SK-N-SH (cell line): ENCODE measurements at regions not wholly inside any gene's neighbourhood (a gene's known extent, or its start where the extent isn't known, plus 50 kb on each side); places are given as distances from the start of the nearest gene placed in this dataset.

Source experiments
- CTCF ChIA-PET: fragments of 300-600, 350-600 bp; formaldehyde crosslinking; extraction: SDS; loops from one replicate; lab custom pipeline; 2021; lab: Yijun Ruan, JAX
- POLR2A ChIA-PET: fragments of 350-600 bp; sonication (Branson Sonifier 250); formaldehyde crosslinking; extraction: SDS; loops from one replicate; lab custom pipeline; 2020; ENCODE audit warnings: antibody characterized with exemption, inconsistent platforms; lab: Yijun Ruan, JAX
- DNase-seq: peaks from one replicate; pipeline ENCODE4 v3.0.0; 2012
- H2AFZ ChIP-seq: fragments of 200-600 bp; sonication (generic); 2 replicates; pipeline ENCODE4 v1.8.1; 2016; ENCODE audit warnings: antibody characterized with exemption, mild to moderate bottlenecking, low read depth
- H3F3A ChIP-seq: fragments of 200-600 bp; sonication (generic); replicated peaks from 2 replicates; pipeline ENCODE3; 2016; ENCODE audit warnings: antibody characterized with exemption, mild to moderate bottlenecking; ENCODE audit not compliant: insufficient read depth
- H3K27ac ChIP-seq, 2 experiments: fragments of 200-500 bp in 1 of 2; fragments of 200-600 bp in 1 of 2; sonication (Bioruptor generic) in 1 of 2; sonication (generic), shearing (Covaris generic) in 1 of 2; 2 replicates each; pipeline versions ENCODE4 v1.5.1 to v1.6.1; 2014 to 2016; ENCODE audit warnings: low read depth in 2 of 2, inconsistent platforms in 1 of 2, low read length in 1 of 2, mild to moderate bottlenecking in 1 of 2, mixed read lengths in 1 of 2
- H3K27me3 ChIP-seq: fragments of 200-600 bp; sonication (generic), shearing (Covaris generic); 2 replicates; pipeline ENCODE4 v1.6.1; 2016; ENCODE audit warnings: mixed run types; ENCODE audit not compliant: insufficient read depth
- H3K36me3 ChIP-seq, 2 experiments: fragments of 200-500 bp in 1 of 2; fragments of 200-600 bp in 1 of 2; sonication (Bioruptor generic) in 1 of 2; sonication (generic) in 1 of 2; replicated peaks in 1 of 2; 2 replicates each; pipeline versions ENCODE3 to v1.5.1; 2014 to 2016; ENCODE audit warnings: low read length in 1 of 2, mild to moderate bottlenecking in 1 of 2; ENCODE audit not compliant: insufficient read depth in 2 of 2, control insufficient read depth in 1 of 2
- H3K4me1 ChIP-seq, 2 experiments: fragments of 200-500 bp in 1 of 2; fragments of 200-600 bp in 1 of 2; sonication (Bioruptor generic) in 1 of 2; sonication (generic), shearing (Covaris generic) in 1 of 2; 2 replicates each; pipeline versions ENCODE4 v1.5.1 to v1.6.1; 2014 to 2016; ENCODE audit warnings: low read depth in 1 of 2, low read length in 1 of 2, mixed run types in 1 of 2; ENCODE audit not compliant: insufficient read depth in 2 of 2, control insufficient read depth in 1 of 2
- H3K4me2 ChIP-seq: fragments of 200-600 bp; sonication (generic), shearing (Covaris generic); 2 replicates; pipeline ENCODE4 v1.6.1; 2017; ENCODE audit warnings: mixed run types
- H3K4me3 ChIP-seq, 2 experiments: fragments of 200-500 bp in 1 of 2; fragments of 200-600 bp in 1 of 2; sonication (Bioruptor generic) in 1 of 2; sonication (generic), shearing (Covaris generic) in 1 of 2; 2 replicates each; pipeline versions ENCODE4 v1.5.1 to v1.8.1; 2014 to 2016; ENCODE audit warnings: low read depth in 2 of 2, inconsistent platforms in 1 of 2, low read length in 1 of 2, mild to moderate bottlenecking in 1 of 2, mixed read lengths in 1 of 2, moderate library complexity in 1 of 2
- H3K79me2 ChIP-seq: fragments of 200-600 bp; sonication (generic); 2 replicates; pipeline ENCODE4 v1.8.1; 2017; ENCODE audit warnings: mild to moderate bottlenecking; ENCODE audit not compliant: insufficient read depth
- H3K9ac ChIP-seq: fragments of 200-600 bp; sonication (generic); 2 replicates; pipeline ENCODE4 v1.6.1; 2017; ENCODE audit warnings: mixed run types
- H3K9me2 ChIP-seq: fragments of 200-600 bp; sonication (generic); 2 replicates; pipeline ENCODE4 v1.6.1; 2017; ENCODE audit warnings: mixed run types
- H3K9me3 ChIP-seq: fragments of 200-600 bp; sonication (generic); 2 replicates; pipeline ENCODE4 v1.6.1; 2017; ENCODE audit warnings: mixed run types, mild to moderate bottlenecking, moderate library complexity
- H4K20me1 ChIP-seq: fragments of 200-600 bp; sonication (generic); 2 replicates; pipeline ENCODE4 v1.6.1; 2017; ENCODE audit warnings: mild to moderate bottlenecking, mixed run types; ENCODE audit not compliant: insufficient read depth
- ELF1 ChIP-seq: IDR thresholded peaks from 2 replicates; pipeline ENCODE4 v1.4.0; 2012
- EP300 ChIP-seq, 2 experiments: IDR thresholded peaks; 2 replicates each; pipeline versions ENCODE4 v1.4.0 to v1.6.1; 2012; ENCODE audit warnings: borderline replicate concordance in 1 of 2, low read depth in 1 of 2, low read length in 1 of 2
- FOXJ3 ChIP-seq: sonication (generic); formaldehyde crosslinking; IDR thresholded peaks from 2 replicates; pipeline ENCODE4 v1.5.1; 2020; ENCODE audit warnings: mild to moderate bottlenecking, missing genetic modification reagents
- FOXM1 ChIP-seq: IDR thresholded peaks from 2 replicates; pipeline ENCODE4 v1.4.0; 2012; ENCODE audit warnings: low read depth, mild to moderate bottlenecking
- MEF2A ChIP-seq: IDR thresholded peaks from 2 replicates; pipeline ENCODE4 v1.4.0; 2012; ENCODE audit warnings: low read depth, borderline replicate concordance
- MXI1 ChIP-seq: IDR thresholded peaks from 2 replicates; pipeline ENCODE4 v1.6.1; 2012; ENCODE audit warnings: mild to moderate bottlenecking, low read depth, low read length, improper control_type of control experiment
- POLR2AphosphoS5 ChIP-seq: IDR thresholded peaks from 2 replicates; pipeline ENCODE4 v1.6.1; 2012; ENCODE audit warnings: low read depth, low read length
- RCOR1 ChIP-seq: fragments of 150-350 bp; IDR thresholded peaks from 2 replicates; pipeline ENCODE4 v1.6.1; 2017; ENCODE audit warnings: antibody characterized with exemption, low read length
- REST ChIP-seq: IDR thresholded peaks from 2 replicates; pipeline ENCODE4 v1.6.1; 2012; ENCODE audit warnings: mild to moderate bottlenecking, low read depth, low read length, moderate library complexity
- RFX5 ChIP-seq: IDR thresholded peaks from 2 replicates; pipeline ENCODE4 v1.6.1; 2012; ENCODE audit warnings: mild to moderate bottlenecking, improper control_type of control experiment, low read length
- SIN3A ChIP-seq: IDR thresholded peaks from 2 replicates; pipeline ENCODE4 v1.6.1; 2012; ENCODE audit warnings: low read depth, mild to moderate bottlenecking, low read length, moderate library complexity, borderline replicate concordance
- TCF12 ChIP-seq: IDR thresholded peaks from 2 replicates; pipeline ENCODE4 v1.4.0; 2012
- WGBS: methylation state at CpG from one replicate; pipeline ENCODE4 v1.1.6; 2017; ENCODE audit warnings: low lambda C conversion rate; 5-methylcytosine and 5-hydroxymethylcytosine counted together
- TF ChIP-seq, protein P1 (sequence below): IDR thresholded peaks from 2 replicates; pipeline ENCODE4; 2012
- TF ChIP-seq, protein P2 (sequence below): IDR thresholded peaks from 2 replicates; pipeline ENCODE4 v1.4.0; 2012; ENCODE audit warnings: low read depth, borderline replicate concordance
- TF ChIP-seq, protein P3 (sequence below): IDR thresholded peaks from 2 replicates; pipeline ENCODE4 v1.4.0; 2012; ENCODE audit warnings: low read depth
- TF ChIP-seq, protein P4 (sequence below): fragments of 150-350 bp; IDR thresholded peaks from 2 replicates; pipeline ENCODE4 v1.6.1; 2016; ENCODE audit warnings: mild to moderate bottlenecking, low read depth, low read length
- TF ChIP-seq, protein P5 (sequence below): fragments of 200-600 bp; sonication (generic); IDR thresholded peaks from 2 replicates; pipeline ENCODE4 v1.6.1; 2017; ENCODE audit warnings: antibody characterized with exemption, mild to moderate bottlenecking, moderate library complexity
- TF ChIP-seq, protein P6 (sequence below): IDR thresholded peaks from 2 replicates; pipeline ENCODE4 v1.4.0; 2012; ENCODE audit warnings: low read depth, borderline replicate concordance

GRCh38 chr6:150745896-150746295, 119.6 kb upstream of the MTHFD1L start:
- POLR2A ChIA-PET, result no interaction called here

More at GRCh38 chr6:150745896-150746295, 119.6 kb upstream of the MTHFD1L start:
- 2% methylated on average over 7 of the region's 7 CpGs for WGBS
- no peaks in the 10 kb centered on the region for H3K79me2 ChIP-seq
- no peak overlapping the region for H3K4me2 ChIP-seq
- H3F3A ChIP-seq, result no peaks in the 10 kb centered on the region
- DNase-seq, result no peak
- H3K36me3 ChIP-seq, result no peaks in the 10 kb centered on the region
- no peaks in the 10 kb centered on the region for H3K4me1 ChIP-seq
- H3K27me3 ChIP-seq, result peaks cover 19% of the 10 kb centered on the region; the same call in 1 of the 2 replicates
- no peak overlapping the region for H2AFZ ChIP-seq
- no peaks in the 10 kb centered on the region for H3K9me2 ChIP-seq
- no peaks in the 10 kb centered on the region for H3K9me3 ChIP-seq
- TF ChIP-seq, protein P1, sequence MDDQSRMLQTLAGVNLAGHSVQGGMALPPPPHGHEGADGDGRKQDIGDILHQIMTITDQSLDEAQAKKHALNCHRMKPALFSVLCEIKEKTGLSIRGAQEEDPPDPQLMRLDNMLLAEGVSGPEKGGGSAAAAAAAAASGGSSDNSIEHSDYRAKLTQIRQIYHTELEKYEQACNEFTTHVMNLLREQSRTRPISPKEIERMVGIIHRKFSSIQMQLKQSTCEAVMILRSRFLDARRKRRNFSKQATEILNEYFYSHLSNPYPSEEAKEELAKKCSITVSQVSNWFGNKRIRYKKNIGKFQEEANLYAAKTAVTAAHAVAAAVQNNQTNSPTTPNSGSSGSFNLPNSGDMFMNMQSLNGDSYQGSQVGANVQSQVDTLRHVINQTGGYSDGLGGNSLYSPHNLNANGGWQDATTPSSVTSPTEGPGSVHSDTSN, result no peak
- no peak for TF ChIP-seq ELF1
- TF ChIP-seq MEF2A, result no peak
- TF ChIP-seq POLR2AphosphoS5, result no peak
- no peak for TF ChIP-seq REST
- no peak for TF ChIP-seq RCOR1
- no peak for TF ChIP-seq TCF12
- no peak for TF ChIP-seq RFX5
- no peak for TF ChIP-seq EP300 (IDR thresholded peaks at IDR 0.05; ENCODE audit: borderline replicate concordance in 1 of 2, low read depth in 1 of 2, low read length in 1 of 2)
- no peak for TF ChIP-seq SIN3A
- TF ChIP-seq, protein P2, sequence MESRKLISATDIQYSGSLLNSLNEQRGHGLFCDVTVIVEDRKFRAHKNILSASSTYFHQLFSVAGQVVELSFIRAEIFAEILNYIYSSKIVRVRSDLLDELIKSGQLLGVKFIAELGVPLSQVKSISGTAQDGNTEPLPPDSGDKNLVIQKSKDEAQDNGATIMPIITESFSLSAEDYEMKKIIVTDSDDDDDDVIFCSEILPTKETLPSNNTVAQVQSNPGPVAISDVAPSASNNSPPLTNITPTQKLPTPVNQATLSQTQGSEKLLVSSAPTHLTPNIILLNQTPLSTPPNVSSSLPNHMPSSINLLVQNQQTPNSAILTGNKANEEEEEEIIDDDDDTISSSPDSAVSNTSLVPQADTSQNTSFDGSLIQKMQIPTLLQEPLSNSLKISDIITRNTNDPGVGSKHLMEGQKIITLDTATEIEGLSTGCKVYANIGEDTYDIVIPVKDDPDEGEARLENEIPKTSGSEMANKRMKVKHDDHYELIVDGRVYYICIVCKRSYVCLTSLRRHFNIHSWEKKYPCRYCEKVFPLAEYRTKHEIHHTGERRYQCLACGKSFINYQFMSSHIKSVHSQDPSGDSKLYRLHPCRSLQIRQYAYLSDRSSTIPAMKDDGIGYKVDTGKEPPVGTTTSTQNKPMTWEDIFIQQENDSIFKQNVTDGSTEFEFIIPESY, result no peak
- TF ChIP-seq, protein P3, sequence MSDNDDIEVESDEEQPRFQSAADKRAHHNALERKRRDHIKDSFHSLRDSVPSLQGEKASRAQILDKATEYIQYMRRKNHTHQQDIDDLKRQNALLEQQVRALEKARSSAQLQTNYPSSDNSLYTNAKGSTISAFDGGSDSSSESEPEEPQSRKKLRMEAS, result no peak
- TF ChIP-seq, protein P4, sequence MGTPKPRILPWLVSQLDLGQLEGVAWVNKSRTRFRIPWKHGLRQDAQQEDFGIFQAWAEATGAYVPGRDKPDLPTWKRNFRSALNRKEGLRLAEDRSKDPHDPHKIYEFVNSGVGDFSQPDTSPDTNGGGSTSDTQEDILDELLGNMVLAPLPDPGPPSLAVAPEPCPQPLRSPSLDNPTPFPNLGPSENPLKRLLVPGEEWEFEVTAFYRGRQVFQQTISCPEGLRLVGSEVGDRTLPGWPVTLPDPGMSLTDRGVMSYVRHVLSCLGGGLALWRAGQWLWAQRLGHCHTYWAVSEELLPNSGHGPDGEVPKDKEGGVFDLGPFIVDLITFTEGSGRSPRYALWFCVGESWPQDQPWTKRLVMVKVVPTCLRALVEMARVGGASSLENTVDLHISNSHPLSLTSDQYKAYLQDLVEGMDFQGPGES, result no peak
- no peak for TF ChIP-seq MXI1
- no peak for TF ChIP-seq FOXJ3 (CRISPR knock-in tag)
- no peak for TF ChIP-seq FOXM1
- TF ChIP-seq, protein P5, sequence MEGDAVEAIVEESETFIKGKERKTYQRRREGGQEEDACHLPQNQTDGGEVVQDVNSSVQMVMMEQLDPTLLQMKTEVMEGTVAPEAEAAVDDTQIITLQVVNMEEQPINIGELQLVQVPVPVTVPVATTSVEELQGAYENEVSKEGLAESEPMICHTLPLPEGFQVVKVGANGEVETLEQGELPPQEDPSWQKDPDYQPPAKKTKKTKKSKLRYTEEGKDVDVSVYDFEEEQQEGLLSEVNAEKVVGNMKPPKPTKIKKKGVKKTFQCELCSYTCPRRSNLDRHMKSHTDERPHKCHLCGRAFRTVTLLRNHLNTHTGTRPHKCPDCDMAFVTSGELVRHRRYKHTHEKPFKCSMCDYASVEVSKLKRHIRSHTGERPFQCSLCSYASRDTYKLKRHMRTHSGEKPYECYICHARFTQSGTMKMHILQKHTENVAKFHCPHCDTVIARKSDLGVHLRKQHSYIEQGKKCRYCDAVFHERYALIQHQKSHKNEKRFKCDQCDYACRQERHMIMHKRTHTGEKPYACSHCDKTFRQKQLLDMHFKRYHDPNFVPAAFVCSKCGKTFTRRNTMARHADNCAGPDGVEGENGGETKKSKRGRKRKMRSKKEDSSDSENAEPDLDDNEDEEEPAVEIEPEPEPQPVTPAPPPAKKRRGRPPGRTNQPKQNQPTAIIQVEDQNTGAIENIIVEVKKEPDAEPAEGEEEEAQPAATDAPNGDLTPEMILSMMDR, result no peak
- TF ChIP-seq, protein P6, sequence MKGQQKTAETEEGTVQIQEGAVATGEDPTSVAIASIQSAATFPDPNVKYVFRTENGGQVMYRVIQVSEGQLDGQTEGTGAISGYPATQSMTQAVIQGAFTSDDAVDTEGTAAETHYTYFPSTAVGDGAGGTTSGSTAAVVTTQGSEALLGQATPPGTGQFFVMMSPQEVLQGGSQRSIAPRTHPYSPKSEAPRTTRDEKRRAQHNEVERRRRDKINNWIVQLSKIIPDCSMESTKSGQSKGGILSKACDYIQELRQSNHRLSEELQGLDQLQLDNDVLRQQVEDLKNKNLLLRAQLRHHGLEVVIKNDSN, result no peak
- CTCF ChIA-PET, result no interaction called here
- no peak overlapping the region for H3K9ac ChIP-seq
- H3K4me3 ChIP-seq, result no peak overlapping the region
- no peaks in the 10 kb centered on the region for H4K20me1 ChIP-seq
- H3K27ac ChIP-seq, result no peak overlapping the region
